SH-SY5Y (cell line): ENCODE measurements at regions not wholly inside any gene's neighbourhood (a gene's known extent, or its start where the extent isn't known, plus 50 kb on each side); places are given as distances from the start of the nearest gene placed in this dataset.

ENCODE experiments used
- GATA2 ChIP-seq: IDR thresholded peaks from 2 replicates; pipeline ENCODE4 v1.6.1; 2011; ENCODE audit warnings: mild to moderate bottlenecking, low read depth, low read length
- GATA3 ChIP-seq: IDR thresholded peaks from 2 replicates; pipeline ENCODE4 v1.6.1; 2011; ENCODE audit warnings: low read depth, mild to moderate bottlenecking, low read length, moderate library complexity

GRCh38 chr2:105536175-105536574 lies 137.3 kb upstream of the FHL2 start:
- no peak for TF ChIP-seq GATA3
- TF ChIP-seq GATA2: no peak

- TF ChIP-seq GATA2: no peak
- no peak for TF ChIP-seq GATA3
Observed at GRCh38 chr2:105526000-105526925, 127.4 kb upstream of the FHL2 start.

GRCh38 chr2:105525201-105525600 lies 126.3 kb upstream of the FHL2 start:
- TF ChIP-seq GATA2 (no peak), GATA3 (no peak)

GRCh38 chr2:105522645-105523044 lies 123.8 kb upstream of the FHL2 start:
- no peak for TF ChIP-seq GATA3
- no peak for TF ChIP-seq GATA2

GRCh38 chr2:105521616-105522015 lies 122.8 kb upstream of the FHL2 start:
- TF ChIP-seq GATA2 (no peak), GATA3 (no peak)

GRCh38 chr2:105521176-105521575 lies 122.3 kb upstream of the FHL2 start:
- TF ChIP-seq GATA3: no peak
- no peak for TF ChIP-seq GATA2

- TF ChIP-seq GATA2: no peak
- no peak for TF ChIP-seq GATA3
Observed at GRCh38 chr2:105519516-105519915, 120.7 kb upstream of the FHL2 start.

- TF ChIP-seq GATA3: no peak
- no peak for TF ChIP-seq GATA2
Observed at GRCh38 chr2:105518897-105519296, 120.0 kb upstream of the FHL2 start.

GRCh38 chr2:105517814-105518705 lies 119.2 kb upstream of the FHL2 start:
- TF ChIP-seq GATA2 (no peak), GATA3 (no peak)

GRCh38 chr2:105515581-105516415 lies 116.9 kb upstream of the FHL2 start:
- TF ChIP-seq GATA3 (no peak), GATA2 (no peak)

- TF ChIP-seq GATA2: no peak
- no peak for TF ChIP-seq GATA3
Observed at GRCh38 chr2:105514576-105514975, 115.7 kb upstream of the FHL2 start.

- TF ChIP-seq GATA2 (no peak), GATA3 (no peak)
Observed at GRCh38 chr2:105510761-105511528, 112.1 kb upstream of the FHL2 start.

- TF ChIP-seq GATA2 (no peak), GATA3 (no peak)
Observed at GRCh38 chr2:105509269-105510086, 110.6 kb upstream of the FHL2 start.
